NT2/D1 (cell line): ENCODE measurements at regions not wholly inside any gene's neighbourhood (a gene's known extent, or its start where the extent isn't known, plus 50 kb on each side); places are given as distances from the start of the nearest gene placed in this dataset.

Source experiments
- DNase-seq: peaks from one replicate; pipeline ENCODE4 v3.0.0-alpha.2; 2011; ENCODE audit warnings: low read depth, low spot score
- H3K27me3 ChIP-seq: 2 replicates; pipeline ENCODE4 v1.6.0; 2011; ENCODE audit warnings: mild to moderate bottlenecking; ENCODE audit not compliant: insufficient read length, insufficient read depth
- H3K36me3 ChIP-seq: 2 replicates; pipeline ENCODE4 v1.6.1; 2011; ENCODE audit warnings: mild to moderate bottlenecking, low read length, mixed read lengths; ENCODE audit not compliant: insufficient read depth, insufficient read length
- H3K4me1 ChIP-seq: 2 replicates; pipeline ENCODE4 v1.5.1; 2011; ENCODE audit not compliant: insufficient read depth, insufficient read length
- H3K4me3 ChIP-seq: 2 replicates; pipeline ENCODE4 v1.5.1; 2011; ENCODE audit warnings: low read depth; ENCODE audit not compliant: insufficient read length
- H3K9ac ChIP-seq: 2 replicates; pipeline ENCODE4 v1.6.0; 2011; ENCODE audit warnings: low read depth; ENCODE audit not compliant: insufficient read length
- H3K9me3 ChIP-seq: 2 replicates; pipeline ENCODE4 v1.5.1; 2011; ENCODE audit warnings: mild to moderate bottlenecking, low read length; ENCODE audit not compliant: insufficient read depth
- SUZ12 ChIP-seq: IDR thresholded peaks from 2 replicates; pipeline ENCODE4 v1.6.1; 2011; ENCODE audit not compliant: insufficient read length, insufficient read depth; ENCODE audit errors: extremely low read depth
- YY1 ChIP-seq: IDR thresholded peaks from 2 replicates; pipeline ENCODE4 v1.6.1; 2011; ENCODE audit not compliant: insufficient read length, insufficient read depth
- ZNF274 ChIP-seq: IDR thresholded peaks from 2 replicates; pipeline ENCODE4 v1.6.1; 2011; ENCODE audit warnings: mild to moderate bottlenecking, low read depth, low read length

- Histone ChIP-seq H3K9me3 (no peaks in the 10 kb centered on the region), H3K9ac (no peak overlapping the region), H3K36me3 (no peaks in the 10 kb centered on the region), H3K4me3 (no peak overlapping the region), H3K27me3 (no peaks in the 10 kb centered on the region), H3K4me1 (no peaks in the 10 kb centered on the region)
- TF ChIP-seq YY1 = no peak
- TF ChIP-seq ZNF274 = no peak
- TF ChIP-seq SUZ12 = no peak
- no peak for DNase-seq
These were observed 94.8 kb upstream of the OPRM1 start for GRCh38 chr6:153944201-153944600.

GRCh38 chr6:153942361-153942760 is 96.7 kb upstream of the OPRM1 start:
- TF ChIP-seq ZNF274 (no peak), YY1 (no peak), SUZ12 (no peak)
- H3K4me3 ChIP-seq = no peak overlapping the region
- no peaks in the 10 kb centered on the region for H3K9me3 ChIP-seq
- no peak for DNase-seq
- H3K9ac ChIP-seq = no peak overlapping the region
- H3K4me1 ChIP-seq = no peaks in the 10 kb centered on the region
- H3K36me3 ChIP-seq = no peaks in the 10 kb centered on the region
- H3K27me3 ChIP-seq = no peaks in the 10 kb centered on the region

- Histone ChIP-seq H3K9me3 (no peaks in the 10 kb centered on the region), H3K27me3 (no peaks in the 10 kb centered on the region), H3K4me1 (no peaks in the 10 kb centered on the region), H3K36me3 (no peaks in the 10 kb centered on the region), H3K9ac (no peak overlapping the region), H3K4me3 (no peak overlapping the region)
- TF ChIP-seq SUZ12 (no peak), ZNF274 (no peak), YY1 (no peak)
- no peak for DNase-seq
These were observed 97.3 kb upstream of the OPRM1 start for GRCh38 chr6:153941768-153942167.

GRCh38 chr6:153938876-153939275 is 100.2 kb upstream of the OPRM1 start:
- Histone ChIP-seq H3K9me3 (no peaks in the 10 kb centered on the region), H3K4me1 (no peaks in the 10 kb centered on the region), H3K36me3 (no peaks in the 10 kb centered on the region), H3K27me3 (no peaks in the 10 kb centered on the region), H3K9ac (no peak overlapping the region), H3K4me3 (no peak overlapping the region)
- DNase-seq = no peak
- TF ChIP-seq ZNF274 (no peak), YY1 (no peak), SUZ12 (no peak)

GRCh38 chr6:153931431-153931830 is 107.6 kb upstream of the OPRM1 start:
- no peaks in the 10 kb centered on the region for H3K9me3 ChIP-seq
- H3K27me3 ChIP-seq = no peaks in the 10 kb centered on the region
- no peak overlapping the region for H3K9ac ChIP-seq
- no peak for DNase-seq
- H3K4me3 ChIP-seq = no peak overlapping the region
- no peaks in the 10 kb centered on the region for H3K4me1 ChIP-seq
- no peak for TF ChIP-seq SUZ12
- no peak for TF ChIP-seq YY1
- no peak for TF ChIP-seq ZNF274
- H3K36me3 ChIP-seq = no peaks in the 10 kb centered on the region

- Histone ChIP-seq H3K9ac (no peak overlapping the region), H3K4me1 (no peaks in the 10 kb centered on the region), H3K36me3 (no peaks in the 10 kb centered on the region), H3K4me3 (no peak overlapping the region), H3K27me3 (no peaks in the 10 kb centered on the region), H3K9me3 (no peaks in the 10 kb centered on the region)
- no peak for DNase-seq
- no peak for TF ChIP-seq YY1
- no peak for TF ChIP-seq SUZ12
- no peak for TF ChIP-seq ZNF274
These were observed 111.2 kb upstream of the OPRM1 start for GRCh38 chr6:153927867-153928266.

- Histone ChIP-seq H3K36me3 (no peaks in the 10 kb centered on the region), H3K9me3 (no peaks in the 10 kb centered on the region), H3K9ac (no peak overlapping the region), H3K27me3 (no peaks in the 10 kb centered on the region), H3K4me1 (no peaks in the 10 kb centered on the region), H3K4me3 (no peak overlapping the region)
- no peak for DNase-seq
- no peak for TF ChIP-seq YY1
These were observed 140.5 kb upstream of the OPRM1 start for GRCh38 chr6:153898360-153899059.
